GM18502 (cell line): ENCODE measurements at regions not wholly inside any gene's neighbourhood (a gene's known extent, or its start where the extent isn't known, plus 50 kb on each side); places are given as distances from the start of the nearest gene placed in this dataset.
"Not testable (repeated sequence)": the region's sequence is repeated elsewhere in the genome, so short reads cannot be mapped to it uniquely, and the experiment has no call there.

Experiments used
- ATAC-seq: cut with Tn5 transposase; IDR thresholded peaks from one replicate; pipeline ENCODE4 v1.9.1; 2021; ENCODE audit warnings: mild to moderate bottlenecking; ENCODE audit not compliant: unreplicated experiment, poor library complexity

GRCh38 chr10:130689743-130690626, 553.8 kb downstream of the GLRX3 start:
- ATAC-seq = no peak

GRCh38 chr10:130691776-130692175, 555.6 kb downstream of the GLRX3 start:
- ATAC-seq = no peak

GRCh38 chr10:130696870-130697269, 560.7 kb downstream of the GLRX3 start:
- no peak for ATAC-seq

GRCh38 chr10:130707389-130707979, 571.3 kb downstream of the GLRX3 start:
- ATAC-seq = no peak

GRCh38 chr10:130708465-130709070, 572.4 kb downstream of the GLRX3 start:
- ATAC-seq = no peak

- ATAC-seq = no peak
These were observed 573.2 kb downstream of the GLRX3 start for GRCh38 chr10:130709415-130709814.

- ATAC-seq = no peak
These were observed 574.9 kb downstream of the GLRX3 start for GRCh38 chr10:130711072-130711471.

GRCh38 chr10:130713135-130713534, 576.9 kb downstream of the GLRX3 start:
- ATAC-seq = no peak

GRCh38 chr10:130713731-130714130, 577.5 kb downstream of the GLRX3 start:
- ATAC-seq = no peak

GRCh38 chr10:130714742-130715467, 578.7 kb downstream of the GLRX3 start:
- ATAC-seq = no peak

- no peak for ATAC-seq
These were observed 579.8 kb downstream of the GLRX3 start for GRCh38 chr10:130715686-130716670.

GRCh38 chr10:130717083-130717482, 580.9 kb downstream of the GLRX3 start:
- no peak for ATAC-seq

- not testable (repeated sequence) for ATAC-seq
These were observed 582.7 kb downstream of the GLRX3 start for GRCh38 chr10:130718744-130719447.

- no peak for ATAC-seq
These were observed 583.2 kb downstream of the GLRX3 start for GRCh38 chr10:130719448-130719752.

- no peak for ATAC-seq
These were observed 584.0 kb downstream of the GLRX3 start for GRCh38 chr10:130720235-130720634.

GRCh38 chr10:130721971-130722370, 585.8 kb downstream of the GLRX3 start:
- no peak for ATAC-seq

- ATAC-seq = no peak
These were observed 587.5 kb downstream of the GLRX3 start for GRCh38 chr10:130723704-130724103.

GRCh38 chr10:130725474-130725970, 586.0 kb downstream of the TCERG1L start:
- no peak for ATAC-seq
